ENCODE measurements at regions not wholly inside any gene's neighbourhood (a gene's known extent, or its start where the extent isn't known, plus 50 kb on each side); places are given as distances from the start of the nearest gene placed in this dataset.

GRCh38 chr13:103157016-103157415 is 90.8 kb upstream of the SLC10A2 start:
- no peak for DNase-seq (ENCODE audit: low read depth, low spot score)

DNA sequence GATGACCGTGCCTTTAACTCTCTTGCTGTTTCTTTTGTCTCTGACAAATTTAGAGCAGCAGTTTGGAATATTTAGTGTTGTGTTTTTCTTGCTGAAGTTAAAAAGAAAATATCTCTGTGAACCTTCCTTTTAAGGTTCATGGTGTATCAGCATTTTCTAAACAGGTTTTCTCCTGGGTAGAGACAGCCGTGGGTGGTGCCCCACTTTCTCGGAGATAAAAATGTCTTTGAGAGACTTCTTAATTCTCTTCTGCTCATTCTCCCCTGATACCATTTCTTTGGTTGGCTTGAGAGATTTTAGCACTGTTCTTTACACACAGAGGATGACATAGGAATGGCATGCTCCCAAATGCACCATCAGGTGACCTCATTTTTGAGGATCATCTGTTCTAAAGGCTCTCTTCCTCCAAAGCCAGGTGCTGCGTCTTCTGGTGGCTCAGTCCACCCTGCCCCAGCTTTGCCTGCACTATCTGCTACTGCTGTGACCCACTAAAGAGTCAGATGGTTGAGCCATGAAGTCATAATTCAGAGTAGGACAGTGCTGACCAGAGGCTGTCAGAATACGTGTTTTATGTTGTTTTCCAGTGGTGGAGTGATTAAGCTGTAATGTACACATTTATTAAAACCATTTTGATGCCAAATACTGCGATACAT is 90.3 kb upstream of the SLC10A2 start:
- DNase-seq (ENCODE audit: low read depth, low spot score), result no peak

DNA sequence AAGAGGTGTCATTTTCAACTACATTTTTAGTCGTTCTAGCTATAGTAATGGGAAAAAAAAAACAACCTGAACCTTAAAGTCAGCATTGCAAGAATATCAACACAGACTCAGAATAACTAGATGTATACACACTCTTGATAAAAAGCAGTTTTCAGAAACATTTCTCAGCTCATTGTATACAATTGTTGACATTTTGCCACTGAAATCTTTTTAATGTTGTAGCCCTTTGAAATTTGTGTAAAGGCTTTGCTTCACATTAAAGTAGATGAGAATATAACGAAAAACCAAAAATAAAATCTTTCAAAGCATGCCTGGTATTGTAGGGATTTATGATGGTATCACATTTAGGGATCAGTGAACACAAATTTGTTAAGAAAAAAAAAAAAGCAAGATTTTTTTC is 87.2 kb upstream of the SLC10A2 start:
- no peak for DNase-seq (ENCODE audit: low read depth, low spot score)

GRCh38 chr13:103147961-103148360 is 81.7 kb upstream of the SLC10A2 start:
- DNase-seq (ENCODE audit: low read depth, low spot score), result no peak

DNA sequence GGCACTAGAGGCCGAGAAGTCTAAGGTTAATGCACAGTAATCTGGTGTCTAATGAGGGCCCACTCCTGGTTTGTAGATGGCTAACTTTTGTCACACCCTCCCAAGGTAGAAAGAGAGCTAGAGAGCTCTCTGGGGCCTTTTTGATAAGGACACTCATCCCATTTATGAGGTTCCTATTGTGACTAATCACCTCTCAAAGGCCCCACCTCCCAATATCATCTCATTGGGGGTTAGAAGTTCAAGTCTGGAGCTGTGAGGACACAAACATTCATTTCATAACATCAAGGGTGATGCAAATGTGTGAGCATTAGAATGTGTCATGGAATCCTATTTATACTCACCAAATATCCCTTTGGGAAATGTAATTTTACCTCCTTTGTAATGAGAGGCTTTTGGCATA is 79.2 kb upstream of the SLC10A2 start:
- no peak for DNase-seq (ENCODE audit: low read depth, low spot score)

GRCh38 chr13:103143432-103143831 is 77.2 kb upstream of the SLC10A2 start:
- no peak for DNase-seq (ENCODE audit: low read depth, low spot score)

DNA sequence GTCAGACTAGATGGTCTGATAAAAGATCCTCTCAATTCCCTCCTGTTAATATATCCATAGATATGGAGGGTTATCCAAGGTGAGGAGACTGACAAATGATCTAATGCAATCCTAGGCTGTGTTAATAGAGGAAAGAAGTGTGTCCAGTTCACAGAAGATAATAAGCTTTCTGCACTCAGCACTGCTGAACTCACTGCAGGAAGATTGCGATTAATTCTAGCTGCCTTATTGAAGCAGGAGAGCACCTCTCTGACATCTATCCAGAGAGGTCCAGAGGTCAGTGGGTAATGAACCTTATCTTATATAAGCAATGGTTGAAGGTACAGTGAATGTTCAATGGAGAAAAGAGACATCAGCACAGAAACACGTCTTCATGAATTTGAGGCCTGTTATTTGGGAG is 75.9 kb upstream of the SLC10A2 start:
- DNase-seq (ENCODE audit: low read depth, low spot score), result no peak

DNA sequence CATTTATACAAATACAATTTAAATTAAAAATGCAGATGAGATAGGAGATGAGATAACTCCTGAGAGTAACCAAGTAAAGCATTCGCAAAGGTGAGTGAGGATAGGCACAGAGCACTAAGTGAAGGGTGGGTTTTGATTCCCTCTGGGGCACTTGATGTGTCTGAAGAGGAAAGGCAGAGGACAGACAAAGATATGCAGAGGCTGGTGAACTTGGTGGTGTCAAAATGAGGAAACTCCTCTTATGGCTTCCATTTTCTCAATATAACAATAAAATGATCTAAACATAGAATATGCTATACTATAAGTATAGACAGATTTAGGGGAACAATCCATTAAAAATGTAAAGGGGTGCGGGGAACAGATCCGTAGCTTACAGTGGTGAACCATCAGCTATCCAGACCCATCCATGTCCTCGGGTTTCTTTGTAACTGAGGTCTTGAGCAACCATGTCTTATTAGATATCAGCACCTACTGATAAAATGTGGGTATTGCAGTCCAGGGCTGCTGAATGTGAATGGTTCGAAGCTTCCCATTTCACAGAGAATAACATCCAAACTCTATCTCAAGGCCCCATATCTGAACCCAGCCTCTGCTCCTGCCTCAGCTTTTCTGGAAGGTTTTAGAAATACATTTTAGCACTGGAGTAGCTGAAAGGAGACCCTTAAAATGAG is 73.9 kb upstream of the SLC10A2 start:
- DNase-seq (ENCODE audit: low read depth, low spot score), result no peak

DNA sequence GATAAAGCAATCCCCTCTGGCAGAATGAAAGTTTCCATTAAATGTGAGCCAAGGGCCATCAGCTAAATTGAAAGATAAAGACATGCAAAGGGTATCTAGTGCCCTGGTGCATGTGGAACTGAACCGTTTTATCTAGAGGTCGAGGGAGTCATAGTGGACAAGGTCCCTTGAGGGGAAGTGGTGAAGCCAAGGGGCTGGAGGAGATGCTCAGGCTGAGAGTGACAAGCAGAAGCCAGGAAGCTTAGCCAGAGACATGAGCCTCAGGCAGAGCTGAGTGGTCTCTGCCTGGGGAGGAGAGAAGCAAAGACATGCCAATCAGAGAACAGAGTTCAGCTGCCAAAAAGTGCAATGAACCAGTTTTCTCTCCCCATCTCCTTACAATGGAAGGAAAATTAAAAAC is 68.1 kb upstream of the SLC10A2 start:
- no peak for DNase-seq (ENCODE audit: low read depth, low spot score)

DNA sequence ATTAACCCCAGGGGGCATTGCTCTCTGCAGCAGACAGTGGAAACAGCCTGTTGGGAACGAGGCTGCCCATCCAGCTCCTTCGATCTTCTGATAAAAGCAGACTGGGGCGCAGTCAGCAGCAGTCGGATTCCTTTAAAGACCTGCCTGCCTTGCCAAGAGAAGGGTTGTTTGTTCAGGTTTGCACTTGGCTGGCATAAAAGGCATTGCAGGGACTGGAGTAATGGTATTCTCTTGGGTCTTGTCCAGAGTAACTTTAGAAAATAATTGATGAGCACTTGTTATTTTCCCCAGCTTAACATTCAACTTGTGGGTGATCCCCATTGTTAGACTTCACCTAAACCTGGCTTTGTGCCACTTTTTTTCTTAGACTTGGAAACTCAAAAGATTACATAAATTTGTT is 67.3 kb upstream of the SLC10A2 start:
- DNase-seq (ENCODE audit: low read depth, low spot score), result no peak

DNA sequence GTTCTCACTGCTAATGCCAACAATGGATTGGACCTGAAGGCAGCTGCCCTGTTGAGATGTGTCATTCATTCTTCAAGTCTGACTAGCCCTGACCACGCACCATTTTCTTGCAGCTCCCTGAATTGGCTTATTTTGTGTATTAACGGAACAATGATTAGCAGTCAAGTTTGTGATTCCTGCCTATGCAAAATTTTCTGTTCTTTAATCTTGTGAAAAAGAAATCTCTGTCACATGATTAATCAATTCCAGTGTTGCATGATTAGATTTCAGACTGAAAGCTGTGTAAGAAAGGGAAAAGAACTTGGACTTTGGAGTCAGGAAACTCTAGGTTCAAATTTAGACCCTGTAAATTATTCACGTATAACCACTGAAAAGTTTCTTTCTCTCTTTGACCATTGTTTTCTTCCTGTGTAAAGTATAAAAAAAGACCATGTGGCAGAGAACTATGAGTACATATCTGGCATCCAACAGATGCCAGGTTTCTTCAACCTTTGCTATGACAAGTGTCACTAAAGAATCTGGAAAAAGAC is 64.5 kb upstream of the SLC10A2 start:
- no peak for DNase-seq (ENCODE audit: low read depth, low spot score)

DNA sequence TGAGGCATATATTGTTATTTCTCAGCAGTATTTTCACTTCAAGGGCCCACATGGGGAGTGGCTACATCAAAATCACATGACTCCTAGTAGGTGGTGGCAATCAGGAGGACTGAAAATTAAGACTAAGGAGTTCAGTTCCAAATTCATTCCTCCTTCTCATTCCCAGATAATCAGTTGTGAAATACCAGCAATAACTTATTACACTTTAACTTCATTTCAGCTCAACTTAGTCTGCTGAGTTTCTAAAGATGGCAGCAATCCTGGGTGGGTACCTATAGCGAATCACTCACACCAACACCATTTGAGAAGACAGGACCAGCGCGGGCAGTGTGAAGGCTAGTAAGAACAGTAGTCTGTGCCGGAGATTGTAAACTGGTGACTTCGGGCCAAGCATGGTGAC is 63.9 kb upstream of the SLC10A2 start:
- no peak for DNase-seq (ENCODE audit: low read depth, low spot score)

All from brain pericyte (primary cell).